CD14-positive monocyte (primary cell): ENCODE measurements at regions not wholly inside any gene's neighbourhood (a gene's known extent, or its start where the extent isn't known, plus 50 kb on each side); places are given as distances from the start of the nearest gene placed in this dataset.

ENCODE experiments used
- DNase-seq, 3 donors: peaks; one replicate each; pipeline ENCODE4 v3.0.0-alpha.2; 2011 to 2022
- H2AFZ ChIP-seq: 2 replicates; pipeline ENCODE4 v1.6.0; 2012; ENCODE audit warnings: mild to moderate bottlenecking, low read depth, low read length, inconsistent platforms; ENCODE audit not compliant: insufficient read depth, poor library complexity, severe bottlenecking
- H3K27ac ChIP-seq, 2 donors: 1 replicate in 1 of 2; 2 replicates in 1 of 2; pipeline ENCODE4 v1.5.1; 2012 to 2013; ENCODE audit warnings: low read length in 2 of 2, control low read depth in 1 of 2, inconsistent platforms in 1 of 2, low read depth in 1 of 2, mild to moderate bottlenecking in 1 of 2
- H3K27me3 ChIP-seq, 2 donors: one replicate each; pipeline versions ENCODE4 v1.6.0 to v1.6.1; 2011 to 2013; ENCODE audit warnings: low read length in 2 of 2; ENCODE audit not compliant: control insufficient read depth in 2 of 2, insufficient read depth in 2 of 2
- H3K36me3 ChIP-seq, 2 donors: replicated peaks in 1 of 2; 1 replicate in 1 of 2; 2 replicates in 1 of 2; pipeline versions ENCODE4 v1.5.1 to v1.6.1; 2012 to 2013; ENCODE audit warnings: low read length in 2 of 2, control low read depth in 1 of 2, inconsistent platforms in 1 of 2, mild to moderate bottlenecking in 1 of 2; ENCODE audit not compliant: insufficient read depth in 2 of 2, control insufficient read depth in 1 of 2
- H3K4me1 ChIP-seq, 2 donors: 1 replicate in 1 of 2; 2 replicates in 1 of 2; pipeline versions ENCODE4 v1.5.1 to v1.6.1; 2012 to 2013; ENCODE audit warnings: low read length in 2 of 2, control low read depth in 1 of 2, inconsistent platforms in 1 of 2, mild to moderate bottlenecking in 1 of 2, moderate library complexity in 1 of 2; ENCODE audit not compliant: insufficient read depth in 2 of 2, control insufficient read depth in 1 of 2
- H3K4me2 ChIP-seq: replicated peaks from 2 replicates; pipeline ENCODE3; 2012; ENCODE audit warnings: low read length, moderate library complexity, mild to moderate bottlenecking; ENCODE audit not compliant: poor library complexity, severe bottlenecking; ENCODE audit errors: extremely low read depth
- H3K4me3 ChIP-seq, 3 experiments: fragments of 200-600 bp in 1 of 3; sonication (generic) in 1 of 3; replicated peaks in 1 of 3; 1 replicate in 2 of 3; 2 replicates in 1 of 3; pipeline ENCODE4 v1.5.1; 2011 to 2013; ENCODE audit warnings: low read length in 3 of 3, mild to moderate bottlenecking in 3 of 3, control low read depth in 2 of 3, low read depth in 2 of 3, inconsistent platforms in 1 of 3, moderate library complexity in 1 of 3
- H3K79me2 ChIP-seq: 2 replicates; pipeline ENCODE4 v1.6.0; 2012; ENCODE audit warnings: mild to moderate bottlenecking, control low read depth, inconsistent platforms, low read length, moderate library complexity; ENCODE audit not compliant: insufficient read depth
- H3K9ac ChIP-seq: 2 replicates; pipeline ENCODE4 v1.6.0; 2017; ENCODE audit warnings: low read length, mild to moderate bottlenecking; ENCODE audit not compliant: insufficient read depth, poor library complexity, severe bottlenecking
- H3K9me3 ChIP-seq, 2 donors: replicated peaks in 1 of 2; 1 replicate in 1 of 2; 2 replicates in 1 of 2; pipeline versions ENCODE4 v1.5.1 to v1.6.1; 2012 to 2013; ENCODE audit warnings: low read length in 2 of 2, control low read depth in 1 of 2; ENCODE audit not compliant: control insufficient read depth in 1 of 2, insufficient read depth in 1 of 2
- H4K20me1 ChIP-seq: 2 replicates; pipeline ENCODE4 v1.6.0; 2012; ENCODE audit warnings: mild to moderate bottlenecking, low read length, control low read depth, moderate library complexity; ENCODE audit not compliant: insufficient read depth
- H3K27ac Mint-ChIP-seq, 7 donors: one replicate each; pipeline ENCODE4 v1.8.0; 2020; ENCODE audit warnings: mild to moderate bottlenecking in 7 of 7, mixed read lengths in 7 of 7, moderate library complexity in 6 of 7, inconsistent platforms in 2 of 7
- H3K27me3 Mint-ChIP-seq, 3 donors: one replicate each; pipeline ENCODE4 v1.8.0; 2021 to 2022; ENCODE audit warnings: low read depth in 3 of 3, mild to moderate bottlenecking in 3 of 3, mixed read lengths in 3 of 3, moderate library complexity in 3 of 3, inconsistent platforms in 1 of 3
- H3K36me3 Mint-ChIP-seq, 2 donors: one replicate each; pipeline ENCODE4 v1.8.0; 2020; ENCODE audit warnings: mixed read lengths in 2 of 2, inconsistent platforms in 1 of 2, mild to moderate bottlenecking in 1 of 2
- H3K4me1 Mint-ChIP-seq: one replicate; pipeline ENCODE4 v1.8.0; 2020; ENCODE audit warnings: mild to moderate bottlenecking, mixed read lengths
- H3K4me3 Mint-ChIP-seq, 2 donors: one replicate each; pipeline ENCODE4 v1.8.0; 2020; ENCODE audit warnings: mild to moderate bottlenecking in 2 of 2, mixed read lengths in 2 of 2, moderate library complexity in 1 of 2
- H3K9me3 Mint-ChIP-seq, 7 donors: one replicate each; pipeline ENCODE4 v1.8.0; 2020 to 2022; ENCODE audit warnings: mixed read lengths in 7 of 7, mild to moderate bottlenecking in 6 of 7, moderate library complexity in 6 of 7, inconsistent platforms in 2 of 7
- WGBS: methylation state at CpG from one replicate; pipeline ENCODE4 v1.1.5; 2013; ENCODE audit warnings: missing lambda C conversion rate; ENCODE audit not compliant: insufficient coverage; 5-methylcytosine and 5-hydroxymethylcytosine counted together
- intact Hi-C, 2 donors: fragments of 100-400 bp; cut with micrococcal nuclease; formaldehyde crosslinking; loops; one replicate each; pipeline versions ENCODE4 v1.15.0 to v1.15.1; 2023
- TF ChIP-seq, protein P1 (sequence below): fragments of 200-600 bp; IDR thresholded peaks from one replicate; pipeline ENCODE4 v1.8.0; 2022; ENCODE audit warnings: antibody characterized with exemption, mild to moderate bottlenecking

DNA sequence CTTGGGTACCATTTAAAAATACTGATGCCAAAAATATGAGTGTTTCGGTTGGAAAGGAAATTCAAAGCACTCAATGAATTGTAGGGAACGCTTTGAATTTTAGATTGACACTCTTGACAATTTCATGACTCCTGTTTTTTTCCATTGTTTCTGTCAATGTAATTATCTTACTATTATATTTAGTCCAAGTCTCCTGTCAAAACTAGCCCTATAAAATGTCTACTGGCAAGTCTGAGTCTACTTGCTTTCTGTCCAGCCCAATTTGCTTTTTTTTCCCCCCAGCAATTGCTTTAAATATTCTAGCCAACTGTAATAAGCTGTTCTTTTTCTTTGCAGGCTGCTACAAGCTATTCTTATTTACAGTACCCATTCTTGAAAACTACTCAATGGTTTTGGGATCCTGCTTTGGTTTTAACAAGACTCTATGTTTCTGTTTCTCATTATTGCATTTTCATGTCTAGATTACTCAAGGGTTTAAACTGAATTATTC lies 1103.9 kb upstream of the GJE1 start:
- TF ChIP-seq, protein P1, sequence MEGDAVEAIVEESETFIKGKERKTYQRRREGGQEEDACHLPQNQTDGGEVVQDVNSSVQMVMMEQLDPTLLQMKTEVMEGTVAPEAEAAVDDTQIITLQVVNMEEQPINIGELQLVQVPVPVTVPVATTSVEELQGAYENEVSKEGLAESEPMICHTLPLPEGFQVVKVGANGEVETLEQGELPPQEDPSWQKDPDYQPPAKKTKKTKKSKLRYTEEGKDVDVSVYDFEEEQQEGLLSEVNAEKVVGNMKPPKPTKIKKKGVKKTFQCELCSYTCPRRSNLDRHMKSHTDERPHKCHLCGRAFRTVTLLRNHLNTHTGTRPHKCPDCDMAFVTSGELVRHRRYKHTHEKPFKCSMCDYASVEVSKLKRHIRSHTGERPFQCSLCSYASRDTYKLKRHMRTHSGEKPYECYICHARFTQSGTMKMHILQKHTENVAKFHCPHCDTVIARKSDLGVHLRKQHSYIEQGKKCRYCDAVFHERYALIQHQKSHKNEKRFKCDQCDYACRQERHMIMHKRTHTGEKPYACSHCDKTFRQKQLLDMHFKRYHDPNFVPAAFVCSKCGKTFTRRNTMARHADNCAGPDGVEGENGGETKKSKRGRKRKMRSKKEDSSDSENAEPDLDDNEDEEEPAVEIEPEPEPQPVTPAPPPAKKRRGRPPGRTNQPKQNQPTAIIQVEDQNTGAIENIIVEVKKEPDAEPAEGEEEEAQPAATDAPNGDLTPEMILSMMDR, result no peak
- H3K36me3 Mint-ChIP-seq, result no peaks in the 10 kb centered on the region
- H3K36me3 ChIP-seq, result no peaks in the 10 kb centered on the region
- peaks cover 1 to 4% (median 3%) of the 10 kb centered on the region in 7 donors for H3K9me3 Mint-ChIP-seq
- H3K27me3 ChIP-seq, result no peaks in the 10 kb centered on the region
- H3K9ac ChIP-seq, result no peak overlapping the region
- H3K4me1 ChIP-seq, result no peaks in the 10 kb centered on the region
- H3K79me2 ChIP-seq, result no peaks in the 10 kb centered on the region
- no peak overlapping the region for H3K4me3 Mint-ChIP-seq
- H3K27ac ChIP-seq, result no peak overlapping the region
- peaks cover 0 to 8% of the 10 kb centered on the region in 2 donors for H3K9me3 ChIP-seq
- H3K27me3 Mint-ChIP-seq, result no peaks in the 10 kb centered on the region
- no peak overlapping the region for H3K4me2 ChIP-seq
- no peaks in the 10 kb centered on the region for H4K20me1 ChIP-seq
- no CpG with 5 or more reads among the region's 2 CpGs for WGBS
- no peak overlapping the region for H2AFZ ChIP-seq
- no peak for DNase-seq
- intact Hi-C loops, result no loop called here
- H3K27ac Mint-ChIP-seq, result no peak overlapping the region
- H3K4me1 Mint-ChIP-seq, result no peaks in the 10 kb centered on the region
- H3K4me3 ChIP-seq, result no peak overlapping the region

DNA sequence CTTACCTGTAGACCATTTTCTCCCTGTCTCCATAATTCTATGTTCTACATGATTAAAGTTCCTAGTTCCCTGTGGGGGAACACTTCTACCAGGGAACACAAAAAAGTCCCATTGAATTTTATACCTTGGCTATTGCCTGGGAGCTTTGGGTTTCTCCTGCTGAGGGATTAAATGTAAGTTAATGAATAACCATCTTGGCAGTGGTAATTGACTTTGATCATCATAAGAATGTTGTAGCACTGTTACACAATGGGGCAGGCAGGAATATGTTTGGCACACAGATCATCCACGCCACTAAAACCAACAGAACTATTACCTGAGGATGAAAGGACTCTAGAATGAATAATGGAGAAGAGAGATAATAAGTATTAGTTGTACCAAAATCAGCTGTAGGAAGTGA lies 1106.2 kb upstream of the GJE1 start:
- no peaks in the 10 kb centered on the region for H3K4me1 ChIP-seq
- H3K79me2 ChIP-seq, result no peaks in the 10 kb centered on the region
- no peak for DNase-seq
- H3K9me3 ChIP-seq, result peaks cover 0 to 6% of the 10 kb centered on the region in 2 donors
- H3K9me3 Mint-ChIP-seq, result peaks cover 2 to 6% (median 3%) of the 10 kb centered on the region in 7 donors
- H3K27ac ChIP-seq, result no peak overlapping the region
- no peak overlapping the region for H3K4me3 Mint-ChIP-seq
- H3K36me3 Mint-ChIP-seq, result no peaks in the 10 kb centered on the region
- no peak overlapping the region for H2AFZ ChIP-seq
- no peaks in the 10 kb centered on the region for H4K20me1 ChIP-seq
- H3K27me3 ChIP-seq, result no peaks in the 10 kb centered on the region
- no peak overlapping the region for H3K27ac Mint-ChIP-seq
- no CpG with 5 or more reads among the region's 1 CpG for WGBS
- TF ChIP-seq, protein P1, result no peak
- no peaks in the 10 kb centered on the region for H3K36me3 ChIP-seq
- intact Hi-C loops, result no loop called here
- H3K27me3 Mint-ChIP-seq, result no peaks in the 10 kb centered on the region
- no peak overlapping the region for H3K4me3 ChIP-seq
- no peak overlapping the region for H3K4me2 ChIP-seq
- H3K4me1 Mint-ChIP-seq, result no peaks in the 10 kb centered on the region
- H3K9ac ChIP-seq, result no peak overlapping the region
